HEK293T (cell line): ENCODE measurements at regions not wholly inside any gene's neighbourhood (a gene's known extent, or its start where the extent isn't known, plus 50 kb on each side); places are given as distances from the start of the nearest gene placed in this dataset.

Source experiments
- BHLHE40 ChIP-seq: fragments of 450-650 bp; IDR thresholded peaks from 2 replicates; pipeline ENCODE4 v1.6.1; 2016; ENCODE audit warnings: mild to moderate bottlenecking, moderate library complexity, borderline replicate concordance
- FOXM1 ChIP-seq: fragments of 450-650 bp; IDR thresholded peaks from 2 replicates; pipeline ENCODE4 v1.6.1; 2017; ENCODE audit warnings: mild to moderate bottlenecking, borderline replicate concordance

GRCh38 chr5:29649321-29649720, 1544.2 kb upstream of the CDH6 start:
- TF ChIP-seq FOXM1 (no peak), BHLHE40 (no peak)
